IMR-90 (cell line): ENCODE measurements at regions not wholly inside any gene's neighbourhood (a gene's known extent, or its start where the extent isn't known, plus 50 kb on each side); places are given as distances from the start of the nearest gene placed in this dataset.

Experiments used
- ATAC-seq: fragments of 200-7000 bp; cut with Tn5 transposase; 2 replicates; pipeline ENCODE4 v1.9.1; 2020; ENCODE audit warnings: low read depth, mild to moderate bottlenecking, moderate library complexity
- BruUV-seq: library from RNA; stranded (reverse); fragments of 400-500 nt; replicated peaks from 2 replicates; lab custom pipeline; 2021; lab: Mats Ljungman, UMichigan
- CTCF ChIA-PET: fragments of 300-600 bp; formaldehyde crosslinking; extraction: SDS; loops from one replicate; lab custom pipeline; 2021; ENCODE audit warnings: antibody characterized with exemption; lab: Yijun Ruan, JAX
- POLR2A ChIA-PET: fragments of 300-600 bp; sonication (Branson Sonifier 250); formaldehyde crosslinking; loops from one replicate; lab custom pipeline; 2022; ENCODE audit warnings: antibody characterized with exemption; ENCODE audit not compliant: unreplicated experiment; lab: Charles Lee
- DNase-seq: peaks from one replicate; pipeline ENCODE4 v3.0.0; 2013
- H2AFZ ChIP-seq: replicated peaks from 2 replicates; pipeline ENCODE3; 2013; ENCODE audit warnings: low read length, mild to moderate bottlenecking; ENCODE audit not compliant: poor library complexity
- H2AK5ac ChIP-seq: 2 replicates; pipeline ENCODE4 v1.6.1; 2013; ENCODE audit warnings: low read depth, low read length, inconsistent platforms
- H2AK9ac ChIP-seq: replicated peaks from 2 replicates; pipeline ENCODE3; 2013; ENCODE audit warnings: mild to moderate bottlenecking, low read depth, low read length, moderate library complexity; ENCODE audit not compliant: poor library complexity
- H2BK120ac ChIP-seq: 2 replicates; pipeline ENCODE4 v1.6.1; 2013; ENCODE audit warnings: low read depth, low read length, inconsistent platforms
- H2BK15ac ChIP-seq: 3 replicates; pipeline ENCODE4 v1.6.1; 2013; ENCODE audit warnings: low read depth, low read length, inconsistent platforms
- H2BK20ac ChIP-seq: 2 replicates; pipeline ENCODE4 v1.6.1; 2013; ENCODE audit warnings: low read depth, mild to moderate bottlenecking, inconsistent platforms, low read length, moderate library complexity
- H2BK5ac ChIP-seq: 2 replicates; pipeline ENCODE4 v1.6.1; 2013; ENCODE audit warnings: mild to moderate bottlenecking, low read depth, low read length, inconsistent platforms; ENCODE audit not compliant: poor library complexity, severe bottlenecking
- H3K14ac ChIP-seq: replicated peaks from 2 replicates; pipeline ENCODE4 v1.6.1; 2013; ENCODE audit warnings: low read depth, low read length, inconsistent platforms
- H3K18ac ChIP-seq: 2 replicates; pipeline ENCODE4 v1.6.1; 2013; ENCODE audit warnings: low read depth, low read length, control low read depth
- H3K23ac ChIP-seq: 2 replicates; pipeline ENCODE4 v1.6.1; 2013; ENCODE audit warnings: low read depth, low read length, inconsistent platforms
- H3K27ac ChIP-seq: 2 replicates; pipeline ENCODE4 v1.5.1; 2013; ENCODE audit warnings: mild to moderate bottlenecking, control low read depth, low read length; ENCODE audit not compliant: insufficient read depth
- H3K27me3 ChIP-seq: 2 replicates; pipeline ENCODE4 v1.6.1; 2013; ENCODE audit warnings: low read length; ENCODE audit not compliant: control insufficient read depth, insufficient read depth
- H3K36me3 ChIP-seq: 2 replicates; pipeline ENCODE4 v1.6.1; 2013; ENCODE audit warnings: low read length, mixed read lengths; ENCODE audit not compliant: control insufficient read depth, insufficient read depth
- H3K4ac ChIP-seq: 2 replicates; pipeline ENCODE4 v1.6.1; 2013; ENCODE audit warnings: low read depth, low read length, inconsistent platforms
- H3K4me1 ChIP-seq: 2 replicates; pipeline ENCODE4 v1.6.1; 2013; ENCODE audit warnings: low read length, mixed read lengths; ENCODE audit not compliant: control insufficient read depth, insufficient read depth
- H3K4me2 ChIP-seq: 2 replicates; pipeline ENCODE4 v1.6.1; 2013; ENCODE audit warnings: low read depth, mild to moderate bottlenecking, control low read depth, low read length, moderate library complexity
- H3K4me3 ChIP-seq: 2 replicates; pipeline ENCODE4 v1.5.1; 2013; ENCODE audit warnings: low read depth, mild to moderate bottlenecking, control low read depth, low read length, moderate library complexity; ENCODE audit not compliant: insufficient read depth
- H3K56ac ChIP-seq: 2 replicates; pipeline ENCODE4 v1.6.1; 2013; ENCODE audit warnings: low read length, inconsistent platforms; ENCODE audit not compliant: insufficient read depth; ENCODE audit errors: extremely low read depth
- H3K79me1 ChIP-seq, 2 experiments: 2 replicates each; pipeline ENCODE4 v1.6.1; 2013; ENCODE audit warnings: low read length in 2 of 2, inconsistent platforms in 1 of 2, low read depth in 1 of 2
- H3K9ac ChIP-seq: 2 replicates; pipeline ENCODE4 v1.6.1; 2013; ENCODE audit warnings: low read depth, low read length, control low read depth
- H3K9me1 ChIP-seq: 2 replicates; pipeline ENCODE4 v1.6.1; 2013; ENCODE audit warnings: low read length, inconsistent platforms; ENCODE audit not compliant: insufficient read depth
- H3K9me3 ChIP-seq: 2 replicates; pipeline ENCODE4 v1.6.1; 2013; ENCODE audit warnings: low read length; ENCODE audit not compliant: control insufficient read depth, insufficient read depth
- H4K20me1 ChIP-seq: 2 replicates; pipeline ENCODE4 v1.6.1; 2013; ENCODE audit warnings: low read length, inconsistent platforms; ENCODE audit not compliant: insufficient read depth
- H4K5ac ChIP-seq: 2 replicates; pipeline ENCODE4 v1.6.1; 2013; ENCODE audit warnings: mild to moderate bottlenecking, low read depth, low read length, control low read depth
- H4K8ac ChIP-seq, 2 experiments: 2 replicates each; pipeline ENCODE4 v1.6.1; 2013; ENCODE audit warnings: low read depth in 2 of 2, low read length in 2 of 2, control low read depth in 1 of 2, inconsistent platforms in 1 of 2
- H4K91ac ChIP-seq: 2 replicates; pipeline ENCODE4 v1.6.1; 2013; ENCODE audit warnings: low read depth, low read length, inconsistent platforms; ENCODE audit not compliant: insufficient read depth
- BHLHE40 ChIP-seq: fragments of 150-350 bp; IDR thresholded peaks from 2 replicates; pipeline ENCODE4 v1.6.1; 2016; ENCODE audit warnings: mild to moderate bottlenecking, low read depth, low read length
- CEBPB ChIP-seq: IDR thresholded peaks from 2 replicates; pipeline ENCODE4 v1.6.1; 2012; ENCODE audit warnings: low read depth, low read length, improper control_type of control experiment
- CHD1 ChIP-seq: IDR thresholded peaks from 2 replicates; pipeline ENCODE4 v1.6.1; 2012; ENCODE audit warnings: low read depth, low read length, improper control_type of control experiment
- MAFK ChIP-seq: IDR thresholded peaks from 2 replicates; pipeline ENCODE4 v1.6.1; 2012; ENCODE audit warnings: low read depth, low read length, improper control_type of control experiment
- RAD21 ChIP-seq: IDR thresholded peaks from 2 replicates; pipeline ENCODE4 v1.6.1; 2012; ENCODE audit warnings: low read length, improper control_type of control experiment
- WGBS, 2 experiments: methylation state at CpG; one replicate each; pipeline versions ENCODE4 v1.1.5 to v1.1.7; 2013; ENCODE audit warnings: missing lambda C conversion rate in 2 of 2; ENCODE audit not compliant: insufficient read length in 1 of 2; ENCODE audit errors: extremely low coverage in 2 of 2; 5-methylcytosine and 5-hydroxymethylcytosine counted together
- dilution Hi-C: fragments of 300-500 bp; cut with HindIII; formaldehyde crosslinking; loops from one replicate; pipeline ENCODE4 v1.14.3; 2018; ENCODE audit warnings: low sequenced_read_pairs; ENCODE audit not compliant: unreplicated experiment
- in situ Hi-C: fragments of 300-500 bp; cut with MboI; formaldehyde crosslinking; loops from 3 replicates; pipeline ENCODE4 v1.14.3; 2019; ENCODE audit warnings: low sequenced_read_pairs, inconsistent platforms, mixed read lengths
- intact Hi-C: fragments of 100-400 bp; cut with micrococcal nuclease; formaldehyde crosslinking; loops from 2 replicates; pipeline ENCODE4 v1.10.0; 2022

- DNase-seq = no peak
- POLR2A ChIA-PET = no interaction called here
- no peak overlapping the region for H3K14ac ChIP-seq
- H3K18ac ChIP-seq = no peak overlapping the region
- TF ChIP-seq RAD21 (no peak), MAFK (no peak), CHD1 (no peak), BHLHE40 (no peak), CEBPB (no peak)
- H3K27ac ChIP-seq = no peak overlapping the region
- no peak overlapping the region for H4K5ac ChIP-seq
- CTCF ChIA-PET = no interaction called here
- H2AK9ac ChIP-seq = no peak overlapping the region
- no peak overlapping the region for H3K9ac ChIP-seq
- no peak overlapping the region for H2BK20ac ChIP-seq
- H3K4ac ChIP-seq = no peak overlapping the region
- H2AK5ac ChIP-seq = no peak overlapping the region
- no peak overlapping the region for H2AFZ ChIP-seq
- WGBS, 2 experiments = 60% methylated on average over 1 of the region's 2 CpGs; no CpG with 5 or more reads in 1 of the 2 experiments
- no peak overlapping the region for H3K4me2 ChIP-seq
- no peak for ATAC-seq
- no peaks in the 10 kb centered on the region for H3K36me3 ChIP-seq
- no peaks in the 10 kb centered on the region for H4K20me1 ChIP-seq
- H3K4me1 ChIP-seq = no peaks in the 10 kb centered on the region
- H2BK120ac ChIP-seq = no peak overlapping the region
- no peak overlapping the region for H3K23ac ChIP-seq
- H2BK5ac ChIP-seq = no peak overlapping the region
- H3K27me3 ChIP-seq = peaks cover 18% of the 10 kb centered on the region
- intact Hi-C loops = no loop called here
- H2BK15ac ChIP-seq = no peak overlapping the region
- no peak overlapping the region for H4K8ac ChIP-seq
- in situ Hi-C loops = no loop called here
- H3K79me1 ChIP-seq = no peaks in the 10 kb centered on the region
- H3K56ac ChIP-seq = no peak overlapping the region
- no TSS peak for BruUV-seq
- no peak overlapping the region for H3K4me3 ChIP-seq
- no peaks in the 10 kb centered on the region for H3K9me1 ChIP-seq
- no peak overlapping the region for H4K91ac ChIP-seq
- H3K9me3 ChIP-seq = no peaks in the 10 kb centered on the region
- dilution Hi-C loops = no loop called here
Measured at GRCh38 chr12:113645183-113645582, 173.5 kb upstream of the LHX5 start.
